ENCODE measurements at regions not wholly inside any gene's neighbourhood (a gene's known extent, or its start where the extent isn't known, plus 50 kb on each side); places are given as distances from the start of the nearest gene placed in this dataset.
"Not testable (repeated sequence)": the region's sequence is repeated elsewhere in the genome, so short reads cannot be mapped to it uniquely, and the experiment has no call there.

GRCh38 chr1:221477252-221477651, 264.6 kb downstream of the DUSP10 start:
- no peak for DNase-seq

- peak; percentile 25 for DNase-seq
Observed at GRCh38 chr1:221478050-221478949, 263.6 kb downstream of the DUSP10 start.

- DNase-seq: no peak
Observed at GRCh38 chr1:221487781-221488524, 253.9 kb downstream of the DUSP10 start.

GRCh38 chr1:221488550-221488949, 253.3 kb downstream of the DUSP10 start:
- no peak for DNase-seq

GRCh38 chr1:221494670-221495069, 247.2 kb downstream of the DUSP10 start:
- DNase-seq: no peak

- no peak for DNase-seq
Observed at GRCh38 chr1:221497046-221497445, 244.8 kb downstream of the DUSP10 start.

GRCh38 chr1:221503268-221503667, 238.6 kb downstream of the DUSP10 start:
- DNase-seq: no peak

- DNase-seq: peak; percentile 30
Observed at GRCh38 chr1:221509575-221510355, 232.1 kb downstream of the DUSP10 start.

GRCh38 chr1:221510793-221511503, 230.9 kb downstream of the DUSP10 start:
- DNase-seq: no peak

- DNase-seq: no peak
Observed at GRCh38 chr1:221511797-221512196, 230.1 kb downstream of the DUSP10 start.

- no peak for DNase-seq
Observed at GRCh38 chr1:221514806-221515205, 227.1 kb downstream of the DUSP10 start.

- DNase-seq: no peak
Observed at GRCh38 chr1:221515496-221515895, 226.4 kb downstream of the DUSP10 start.

GRCh38 chr1:221517961-221518360, 223.9 kb downstream of the DUSP10 start:
- DNase-seq: no peak

- no peak for DNase-seq
Observed at GRCh38 chr1:221520250-221520649, 221.6 kb downstream of the DUSP10 start.

- DNase-seq: no peak
Observed at GRCh38 chr1:221521686-221522085, 220.2 kb downstream of the DUSP10 start.

GRCh38 chr1:221522529-221522940, 219.4 kb downstream of the DUSP10 start:
- no peak for DNase-seq

GRCh38 chr1:221525749-221526148, 216.1 kb downstream of the DUSP10 start:
- no peak for DNase-seq

GRCh38 chr1:221527302-221527701, 214.6 kb downstream of the DUSP10 start:
- DNase-seq: no peak

GRCh38 chr1:221527886-221528624, 213.8 kb downstream of the DUSP10 start:
- no peak for DNase-seq

- DNase-seq: not testable (repeated sequence)
Observed at GRCh38 chr1:221530159-221530558, 211.7 kb downstream of the DUSP10 start.

GRCh38 chr1:221530791-221531190, 211.1 kb downstream of the DUSP10 start:
- no peak for DNase-seq
